ENCODE measurements at regions not wholly inside any gene's neighbourhood (a gene's known extent, or its start where the extent isn't known, plus 50 kb on each side); places are given as distances from the start of the nearest gene placed in this dataset.
A peak's percentile ranks its signal among the peaks of the same experiment; 100 is the strongest.
"Not testable (repeated sequence)": the region's sequence is repeated elsewhere in the genome, so short reads cannot be mapped to it uniquely, and the experiment has no call there.

- TF ChIP-seq EZH2 (IDR thresholded peaks at IDR 0.05; ENCODE audit: low read length) (no peak), CTCF (optimal IDR thresholded peaks at IDR 0.05 in 1 of 3, IDR thresholded peaks at IDR 0.05 in 1 of 3, conservative IDR thresholded peaks at IDR 0.05 in 1 of 3; ENCODE audit: extremely low read depth in 1 of 3, insufficient read depth in 2 of 3, low read length in 3 of 3) (no peak)
- Histone ChIP-seq H3K4me1 (ENCODE audit: control insufficient read depth, extremely low read depth, insufficient read depth, low read length) (no peaks in the 10 kb centered on the region), H3K9ac (ENCODE audit: control insufficient read depth, extremely low read depth, insufficient read depth, low read length) (no peak overlapping the region), H3K36me3 (ENCODE audit: control insufficient read depth in 2 of 2, extremely low read depth in 1 of 2, insufficient read depth in 2 of 2, low read length in 2 of 2) (no peaks in the 10 kb centered on the region), H3K4me3 (ENCODE audit: control insufficient read depth in 2 of 3, extremely low read depth in 1 of 3, insufficient read depth in 2 of 3, low read depth in 1 of 3, low read length in 3 of 3) (no peak overlapping the region), H3K4me2 (ENCODE audit: control insufficient read depth, extremely low read depth, insufficient read depth, low read depth, low read length) (no peak overlapping the region), H3K9me3 (ENCODE audit: control insufficient read depth, low read depth, low read length) (no peaks in the 10 kb centered on the region), H3K27ac (ENCODE audit: control insufficient read depth, insufficient read depth, low read length) (no peak overlapping the region), H2AFZ (ENCODE audit: control insufficient read depth, low read length) (no peak overlapping the region), H4K20me1 (ENCODE audit: control insufficient read depth, extremely low read depth, insufficient read depth, low read length) (no peaks in the 10 kb centered on the region), H3K27me3 (ENCODE audit: control insufficient read depth, extremely low read depth, insufficient read depth, low read length) (no peaks in the 10 kb centered on the region), H3K9me1 (ENCODE audit: control insufficient read depth, extremely low read depth, insufficient read depth, low read length) (no peaks in the 10 kb centered on the region), H3K79me2 (ENCODE audit: control insufficient read depth, insufficient read depth, low read length) (no peaks in the 10 kb centered on the region)
- no peak for DNase-seq (ENCODE audit: low read depth, low spot score)
- FAIRE-seq, result no peak
- dilution Hi-C loops (cut with MboI; ENCODE audit: extremely low pct_ligation_motif_present, low sequenced_read_pairs), result no loop called here
Measured at GRCh38 chr6:60991427-60992028, 1294.5 kb downstream of the KHDRBS2 start.

DNA sequence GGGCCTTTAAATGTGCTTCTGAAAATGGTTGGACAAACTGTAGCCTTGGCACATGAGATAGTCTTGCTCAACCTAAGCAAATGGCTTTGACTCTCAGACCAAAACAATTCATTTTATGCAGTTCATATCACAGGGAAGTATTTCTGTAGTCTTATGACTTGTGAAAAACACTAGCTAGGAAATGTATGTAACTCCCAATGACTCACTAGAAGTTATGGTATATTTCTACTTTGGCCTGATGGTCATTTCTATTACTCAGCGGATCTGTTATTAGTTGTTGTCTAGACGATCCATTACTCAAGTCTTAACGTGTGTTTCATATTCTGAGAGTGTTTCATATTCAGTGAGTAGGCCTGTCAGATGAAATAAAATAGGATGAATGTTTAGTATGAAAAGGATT lies 1333.5 kb downstream of the KHDRBS2 start:
- Histone ChIP-seq H3K4me1 (ENCODE audit: control insufficient read depth, extremely low read depth, insufficient read depth, low read length) (peaks cover 17% of the 10 kb centered on the region), H3K27me3 (ENCODE audit: control insufficient read depth, extremely low read depth, insufficient read depth, low read length) (no peaks in the 10 kb centered on the region), H2AFZ (ENCODE audit: control insufficient read depth, low read length) (peak overlapping the region; percentile 66), H4K20me1 (ENCODE audit: control insufficient read depth, extremely low read depth, insufficient read depth, low read length) (no peaks in the 10 kb centered on the region), H3K4me2 (ENCODE audit: control insufficient read depth, extremely low read depth, insufficient read depth, low read depth, low read length) (peak overlapping the region; percentile 27), H3K9me1 (ENCODE audit: control insufficient read depth, extremely low read depth, insufficient read depth, low read length) (no peaks in the 10 kb centered on the region), H3K27ac (ENCODE audit: control insufficient read depth, insufficient read depth, low read length) (peak overlapping the region; percentile 89), H3K4me3 (ENCODE audit: control insufficient read depth in 2 of 3, extremely low read depth in 1 of 3, insufficient read depth in 2 of 3, low read depth in 1 of 3, low read length in 3 of 3) (no peak overlapping the region), H3K9ac (ENCODE audit: control insufficient read depth, extremely low read depth, insufficient read depth, low read length) (peak overlapping the region; percentile 33), H3K79me2 (ENCODE audit: control insufficient read depth, insufficient read depth, low read length) (no peaks in the 10 kb centered on the region), H3K9me3 (ENCODE audit: control insufficient read depth, low read depth, low read length) (no peaks in the 10 kb centered on the region), H3K36me3 (ENCODE audit: control insufficient read depth in 2 of 2, extremely low read depth in 1 of 2, insufficient read depth in 2 of 2, low read length in 2 of 2) (no peaks in the 10 kb centered on the region)
- no peak for TF ChIP-seq EZH2 (IDR thresholded peaks at IDR 0.05; ENCODE audit: low read length)
- TF ChIP-seq CTCF (optimal IDR thresholded peaks at IDR 0.05 in 1 of 3, IDR thresholded peaks at IDR 0.05 in 1 of 3, conservative IDR thresholded peaks at IDR 0.05 in 1 of 3; ENCODE audit: extremely low read depth in 1 of 3, insufficient read depth in 2 of 3, low read length in 3 of 3), result no peak
- DNase-seq (ENCODE audit: low read depth, low spot score) (peak; percentile 25), FAIRE-seq (no peak)
- dilution Hi-C loops (cut with MboI; ENCODE audit: extremely low pct_ligation_motif_present, low sequenced_read_pairs), result no loop called here

GRCh38 chr6:60950221-60950923 lies 1335.7 kb downstream of the KHDRBS2 start:
- FAIRE-seq; H3K9ac ChIP-seq (ENCODE audit: control insufficient read depth, extremely low read depth, insufficient read depth, low read length); H3K9me1 ChIP-seq (ENCODE audit: control insufficient read depth, extremely low read depth, insufficient read depth, low read length); H3K27ac ChIP-seq (ENCODE audit: control insufficient read depth, insufficient read depth, low read length); H3K4me3 ChIP-seq (ENCODE audit: control insufficient read depth in 2 of 3, extremely low read depth in 1 of 3, insufficient read depth in 2 of 3, low read depth in 1 of 3, low read length in 3 of 3); H3K79me2 ChIP-seq (ENCODE audit: control insufficient read depth, insufficient read depth, low read length); dilution Hi-C loops (cut with MboI; ENCODE audit: extremely low pct_ligation_motif_present, low sequenced_read_pairs); H3K27me3 ChIP-seq (ENCODE audit: control insufficient read depth, extremely low read depth, insufficient read depth, low read length); H4K20me1 ChIP-seq (ENCODE audit: control insufficient read depth, extremely low read depth, insufficient read depth, low read length); H3K36me3 ChIP-seq (ENCODE audit: control insufficient read depth in 2 of 2, extremely low read depth in 1 of 2, insufficient read depth in 2 of 2, low read length in 2 of 2); H3K9me3 ChIP-seq (ENCODE audit: control insufficient read depth, low read depth, low read length); DNase-seq (ENCODE audit: low read depth, low spot score); H3K4me2 ChIP-seq (ENCODE audit: control insufficient read depth, extremely low read depth, insufficient read depth, low read depth, low read length): not testable (repeated sequence)
- H2AFZ ChIP-seq (ENCODE audit: control insufficient read depth, low read length), result peak overlapping the region; percentile 36
- peaks cover 24% of the 10 kb centered on the region for H3K4me1 ChIP-seq (ENCODE audit: control insufficient read depth, extremely low read depth, insufficient read depth, low read length)

- Histone ChIP-seq H3K4me1 (ENCODE audit: control insufficient read depth, extremely low read depth, insufficient read depth, low read length) (peaks cover 20% of the 10 kb centered on the region), H3K4me2 (ENCODE audit: control insufficient read depth, extremely low read depth, insufficient read depth, low read depth, low read length) (peak overlapping the region; percentile 79), H3K9ac (ENCODE audit: control insufficient read depth, extremely low read depth, insufficient read depth, low read length) (peak overlapping the region; percentile 72), H3K4me3 (ENCODE audit: control insufficient read depth in 2 of 3, extremely low read depth in 1 of 3, insufficient read depth in 2 of 3, low read depth in 1 of 3, low read length in 3 of 3) (peak overlapping the region; percentile 4 to 61 (median 38)), H2AFZ (ENCODE audit: control insufficient read depth, low read length) (peak overlapping the region; percentile 53), H3K27ac (ENCODE audit: control insufficient read depth, insufficient read depth, low read length) (peak overlapping the region; percentile 86)
- H3K9me1 ChIP-seq (ENCODE audit: control insufficient read depth, extremely low read depth, insufficient read depth, low read length); H3K27me3 ChIP-seq (ENCODE audit: control insufficient read depth, extremely low read depth, insufficient read depth, low read length); H3K9me3 ChIP-seq (ENCODE audit: control insufficient read depth, low read depth, low read length); H3K79me2 ChIP-seq (ENCODE audit: control insufficient read depth, insufficient read depth, low read length); H4K20me1 ChIP-seq (ENCODE audit: control insufficient read depth, extremely low read depth, insufficient read depth, low read length); H3K36me3 ChIP-seq (ENCODE audit: control insufficient read depth in 2 of 2, extremely low read depth in 1 of 2, insufficient read depth in 2 of 2, low read length in 2 of 2); FAIRE-seq; dilution Hi-C loops (cut with MboI; ENCODE audit: extremely low pct_ligation_motif_present, low sequenced_read_pairs): not testable (repeated sequence)
- DNase-seq (ENCODE audit: low read depth, low spot score), result peak; percentile 89
Measured at GRCh38 chr6:60947416-60947815, 1338.6 kb downstream of the KHDRBS2 start.
